Hematopoietic multipotent progenitor cell treated with erythropoietin and hydrocortisone succinate and interleukin-3 and kit ligand, for 8 days (in vitro differentiated cells): ENCODE measurements at regions not wholly inside any gene's neighbourhood (a gene's known extent, or its start where the extent isn't known, plus 50 kb on each side); places are given as distances from the start of the nearest gene placed in this dataset.
"Not testable (repeated sequence)": the region's sequence is repeated elsewhere in the genome, so short reads cannot be mapped to it uniquely, and the experiment has no call there.

Source experiments
- DNase-seq: peaks from one replicate; pipeline ENCODE4 v3.0.0-alpha.2; 2015

DNA sequence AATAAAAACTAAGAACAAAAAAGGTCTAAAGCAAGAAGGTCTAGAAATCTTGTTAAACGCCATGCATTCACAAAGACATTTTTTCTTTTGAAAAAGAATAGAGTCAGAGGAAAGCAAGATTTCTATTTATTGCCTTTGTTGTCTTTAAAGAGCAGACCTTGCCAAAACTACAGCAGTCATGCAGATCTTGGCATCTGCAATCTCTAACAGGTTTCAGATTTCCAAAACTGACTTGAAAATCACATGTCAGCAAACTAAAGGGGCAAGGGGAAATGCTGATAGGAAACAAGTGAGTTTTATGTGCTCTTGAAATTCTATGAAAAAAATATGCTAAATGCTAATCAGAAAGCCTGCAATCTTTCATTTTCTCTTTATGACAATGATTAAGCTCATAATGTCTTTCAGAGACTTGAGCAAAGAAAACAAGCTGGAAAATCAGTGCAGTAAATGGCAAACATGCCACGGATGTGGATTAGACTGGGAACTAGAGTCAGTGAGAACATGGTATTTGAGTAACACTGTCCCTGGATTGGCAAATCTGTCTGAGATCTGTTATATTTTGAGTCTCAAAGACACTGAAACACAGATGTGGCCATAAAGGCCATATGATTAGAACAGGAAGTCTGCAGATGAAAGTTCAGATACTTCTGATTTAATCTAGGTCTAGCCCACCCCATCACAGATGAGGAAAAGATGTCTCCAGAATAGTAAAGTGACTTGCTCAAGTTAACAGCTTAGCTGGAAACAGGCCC, 361.4 kb upstream of the RPS23 start:
- no peak for DNase-seq

DNA sequence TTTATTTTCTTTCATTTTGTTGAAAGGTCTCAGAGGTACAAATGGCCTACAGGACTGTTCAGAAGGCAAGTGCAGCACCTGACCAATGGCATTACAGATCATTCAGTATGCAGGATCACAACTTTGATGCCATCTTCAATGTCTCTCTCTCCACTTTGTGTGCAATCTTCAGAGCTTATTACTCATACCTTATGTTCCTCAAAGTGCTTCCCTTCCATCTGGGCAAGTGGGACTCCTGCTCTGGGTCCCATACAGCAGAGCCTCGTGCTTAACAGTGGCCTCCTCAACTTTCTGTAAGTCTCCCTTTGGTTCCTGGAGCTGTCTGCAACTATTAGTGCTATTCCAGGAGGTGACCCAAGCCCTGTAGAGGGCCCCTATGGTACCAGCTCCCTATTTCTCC, 358.4 kb upstream of the RPS23 start:
- no peak for DNase-seq

DNA sequence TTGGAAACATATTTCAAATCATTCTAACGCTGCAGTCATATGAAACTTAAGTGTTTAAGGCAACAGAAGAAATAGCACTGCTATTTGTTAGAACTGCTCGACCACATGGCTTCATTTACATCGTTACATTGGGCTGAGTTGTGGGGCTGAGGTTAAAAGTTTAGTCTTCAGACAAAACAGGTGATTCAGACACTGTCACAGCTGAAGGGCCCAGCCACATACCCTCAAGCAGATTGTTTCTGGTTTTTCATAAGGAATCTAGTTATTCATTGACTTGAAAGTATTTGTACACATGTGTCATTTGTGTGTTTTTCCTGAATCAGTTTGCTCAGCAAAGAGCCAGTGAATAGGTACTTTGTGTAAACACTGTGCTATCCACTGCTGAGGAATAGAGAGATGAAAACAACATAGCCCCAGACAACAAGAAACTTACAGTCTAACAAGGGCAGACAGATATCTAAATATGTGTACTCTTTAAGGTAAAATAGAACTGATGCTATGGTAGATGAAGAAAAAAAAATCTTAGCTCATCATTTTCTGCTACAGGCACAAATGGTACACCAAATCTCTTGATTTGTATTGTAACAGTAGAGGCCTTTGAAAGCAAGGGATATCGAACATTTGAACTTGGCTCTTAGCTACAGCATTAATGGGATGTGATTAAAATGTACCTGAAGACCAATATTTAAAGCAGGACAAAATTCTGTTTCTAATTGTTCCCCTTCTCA, 357.6 kb upstream of the RPS23 start:
- DNase-seq, result no peak

DNA sequence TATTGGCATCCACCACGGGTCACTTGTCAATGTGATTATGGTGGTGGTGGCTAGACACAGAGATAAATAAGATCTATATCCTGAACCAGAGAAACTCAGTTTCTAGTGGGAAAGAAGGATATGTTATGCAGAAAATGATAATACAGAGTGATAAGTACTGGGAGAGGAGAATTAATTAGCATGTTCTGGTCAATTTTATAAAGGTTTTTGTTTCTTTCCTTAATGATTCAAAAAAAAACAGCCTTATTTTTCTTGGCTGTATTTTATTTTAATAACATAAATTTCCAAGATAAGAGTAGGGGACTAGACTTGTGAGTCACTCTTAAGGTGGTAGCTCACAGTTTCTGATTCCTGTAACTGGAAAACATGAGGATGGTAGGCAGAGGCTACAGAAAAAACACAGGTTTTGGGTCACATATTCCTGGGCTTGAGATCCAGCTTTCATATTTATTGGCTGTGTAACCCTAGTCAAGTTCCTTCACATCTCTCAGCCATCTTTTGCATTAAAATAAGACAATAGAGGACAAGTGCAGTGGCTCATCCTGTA, 350.3 kb upstream of the RPS23 start:
- no peak for DNase-seq

DNA sequence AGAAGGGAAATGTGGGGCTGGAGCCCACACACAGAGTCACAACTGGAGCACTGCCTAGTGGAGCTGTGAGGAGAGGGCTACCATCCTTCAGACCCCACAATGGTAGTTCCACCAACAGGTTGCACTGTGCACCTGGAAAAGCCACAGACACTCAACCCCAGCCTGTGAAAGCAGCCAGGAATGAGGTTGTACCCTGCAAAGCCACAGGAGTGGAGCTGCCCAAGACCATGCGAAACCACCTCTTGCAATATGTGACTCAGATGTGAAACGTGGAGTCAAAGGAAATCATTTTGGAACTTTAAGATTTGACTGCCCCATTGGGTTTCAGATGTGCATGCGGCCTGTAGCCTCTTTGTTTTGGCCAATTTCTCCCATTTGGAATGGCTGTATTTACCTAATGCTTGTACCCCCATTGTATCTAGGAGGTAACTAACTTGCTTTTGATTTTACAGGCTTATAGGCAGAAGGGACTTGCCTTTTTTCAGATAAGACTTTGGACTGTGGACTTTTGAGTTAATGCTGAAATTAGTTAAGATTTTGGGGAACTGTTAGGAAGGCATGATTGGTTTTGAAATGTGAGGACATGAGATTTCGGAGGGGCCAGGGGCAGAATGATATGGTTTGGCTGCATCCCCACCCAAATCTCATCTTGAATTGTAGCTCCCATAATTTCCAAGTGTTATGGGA, 348.9 kb upstream of the RPS23 start:
- DNase-seq, result not testable (repeated sequence)

DNA sequence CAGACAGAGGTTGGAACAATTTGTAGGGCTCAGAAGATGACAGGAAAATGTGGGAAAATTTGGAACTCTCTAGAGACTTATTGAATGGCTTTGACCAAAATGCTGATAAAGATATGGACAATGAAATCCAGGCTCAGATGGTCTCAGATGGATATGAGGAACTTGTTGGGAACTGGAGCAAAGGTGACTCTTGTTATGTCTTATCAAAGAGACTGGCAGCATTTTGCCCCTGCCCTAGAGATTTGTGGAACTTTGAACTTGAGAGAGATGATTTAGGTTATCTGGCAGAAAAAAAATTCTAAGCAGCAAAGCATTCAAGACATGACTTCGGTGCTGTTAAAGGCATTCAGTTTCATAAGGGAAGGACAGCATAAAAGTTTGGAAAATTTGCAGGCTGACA, 347.9 kb upstream of the RPS23 start:
- DNase-seq, result not testable (repeated sequence)

DNA sequence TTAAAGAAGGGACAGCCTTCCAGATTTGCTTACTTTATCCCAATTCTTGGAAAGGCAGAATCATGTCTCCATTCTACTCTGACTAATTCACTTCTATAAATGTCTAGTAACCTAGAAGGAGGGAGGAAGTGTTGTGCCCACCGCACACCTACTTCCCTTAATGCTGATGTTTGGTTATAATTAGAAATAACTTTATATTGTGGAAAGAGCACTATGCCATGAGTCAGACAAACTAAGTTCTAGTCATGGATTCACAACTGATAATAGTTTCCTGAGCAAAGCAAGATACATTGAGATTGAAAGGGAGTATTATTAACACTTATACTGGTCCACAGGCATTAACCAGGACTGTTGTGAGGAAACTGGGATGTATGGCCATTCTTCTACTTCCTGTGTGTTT, 345.9 kb upstream of the RPS23 start:
- no peak for DNase-seq

DNA sequence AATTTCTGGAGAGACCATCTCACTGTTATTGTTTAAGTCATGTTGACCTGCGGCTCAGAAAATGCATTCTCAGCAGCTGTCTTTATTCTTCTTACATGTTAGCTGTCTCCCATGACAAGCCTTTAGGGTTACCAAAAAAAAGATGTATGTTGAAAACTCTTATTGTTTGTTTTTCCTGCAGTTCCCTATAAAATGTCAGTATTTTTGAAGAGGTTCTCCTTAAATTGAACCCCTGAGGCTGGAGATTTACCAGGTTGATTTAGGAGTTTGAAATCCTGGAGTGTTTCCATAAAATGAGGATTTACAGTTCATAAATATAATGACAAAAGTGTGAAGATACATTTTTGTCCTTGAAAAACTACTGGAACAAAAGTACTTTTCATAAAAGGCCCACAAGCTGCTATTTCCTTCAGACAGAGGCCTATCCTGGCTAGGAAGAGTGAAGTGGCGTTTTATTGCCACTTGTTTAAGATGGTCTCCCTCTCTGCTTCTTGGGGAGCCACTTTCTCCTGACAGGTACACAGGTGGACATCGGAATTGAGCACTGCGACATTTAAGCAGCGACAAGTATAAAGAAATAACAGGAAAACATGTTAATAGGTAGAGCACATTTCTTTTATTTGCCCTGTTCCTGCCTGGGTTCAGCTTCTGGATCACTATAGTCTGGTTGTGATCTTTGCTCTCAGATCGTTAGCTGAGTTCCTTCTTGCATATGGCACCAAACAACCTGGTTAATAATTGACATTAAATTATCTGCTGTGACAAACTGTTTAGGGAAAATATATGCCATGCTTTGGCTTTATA, 344.8 kb upstream of the RPS23 start:
- DNase-seq, result no peak

DNA sequence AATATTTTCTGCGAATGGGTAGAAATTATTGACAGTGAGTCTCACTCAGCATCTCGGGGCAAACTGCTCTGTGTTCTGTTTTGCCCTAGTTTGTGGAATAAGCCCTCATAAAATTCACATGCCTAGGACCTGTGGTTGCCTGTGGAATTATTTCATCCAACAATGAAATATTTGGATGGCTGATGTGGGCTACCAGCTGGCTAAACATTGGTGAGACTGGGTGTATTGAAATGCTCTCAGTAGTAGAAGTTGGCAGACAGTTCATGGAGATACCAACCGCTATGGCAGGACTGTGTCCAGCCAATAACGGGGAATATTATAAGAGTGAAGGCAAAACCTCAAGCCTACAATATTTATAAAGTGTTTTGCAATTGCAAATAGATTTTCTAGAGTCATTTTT, 344.1 kb upstream of the RPS23 start:
- no peak for DNase-seq

DNA sequence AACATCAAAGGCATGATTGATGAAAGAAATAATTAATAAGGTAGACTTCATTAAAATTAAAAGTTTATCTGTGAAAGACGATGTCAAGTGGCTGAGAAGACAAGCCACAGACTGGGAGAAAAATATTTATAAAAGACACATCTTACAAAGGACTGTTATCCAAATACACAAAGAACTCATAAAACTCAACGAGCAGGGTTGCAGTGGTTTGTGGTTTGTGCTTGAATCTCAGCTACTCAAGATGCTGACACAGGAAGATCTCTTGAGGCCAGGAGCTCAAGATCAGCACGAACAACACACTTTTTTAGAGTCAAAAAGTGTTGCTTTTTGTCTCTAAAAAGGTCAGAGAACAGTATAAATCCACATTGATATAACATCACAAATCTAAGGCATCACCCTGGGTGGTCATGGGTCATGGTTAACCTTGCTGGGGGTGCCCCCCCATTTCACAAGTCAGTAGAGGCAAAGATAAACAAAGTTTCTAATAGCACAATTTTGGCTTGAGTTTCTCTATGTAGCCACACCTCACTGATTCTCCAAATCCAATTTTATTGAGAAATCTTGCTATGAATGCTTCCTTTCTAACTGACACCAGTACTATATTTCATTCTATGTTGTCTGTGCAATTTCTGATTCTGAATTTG, 342.9 kb upstream of the RPS23 start:
- no peak for DNase-seq

DNA sequence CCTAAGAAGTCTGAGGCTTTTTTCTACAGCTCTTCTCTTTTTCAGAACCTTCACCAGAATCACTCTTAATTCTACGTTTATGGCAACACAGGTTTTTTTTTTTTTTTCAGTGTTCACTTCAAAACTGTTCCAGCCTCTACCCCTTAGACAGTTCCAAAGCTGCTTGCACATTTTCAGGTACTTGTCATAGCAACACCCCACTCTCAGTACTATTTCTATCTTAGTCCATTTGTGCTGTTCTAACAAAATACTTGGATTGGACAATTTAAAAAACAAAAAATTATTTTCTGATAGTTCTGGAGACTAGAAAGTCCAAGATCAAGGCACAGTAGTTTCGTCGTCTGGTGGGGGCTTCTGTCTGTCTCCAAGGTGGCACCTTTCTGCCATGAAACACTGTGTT, 340.9 kb upstream of the RPS23 start:
- DNase-seq, result no peak

DNA sequence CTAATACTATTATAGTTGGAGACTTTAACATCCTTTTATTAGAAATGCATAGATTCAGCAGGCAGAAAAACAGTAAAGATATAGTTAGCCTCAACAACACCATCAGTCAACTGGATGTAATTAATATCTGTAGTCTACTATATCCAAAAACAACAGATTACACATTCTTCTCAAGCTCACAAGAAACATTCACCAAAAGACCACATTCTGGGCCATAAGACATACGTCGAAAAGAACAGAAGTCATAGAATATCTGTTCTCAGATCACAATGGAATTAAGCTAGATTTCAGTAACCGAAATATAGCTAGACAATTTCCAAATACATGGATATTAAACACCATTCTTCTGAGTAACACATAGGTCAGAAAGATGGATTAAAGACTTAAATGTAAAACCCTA, 336.6 kb upstream of the RPS23 start:
- DNase-seq, result no peak

DNA sequence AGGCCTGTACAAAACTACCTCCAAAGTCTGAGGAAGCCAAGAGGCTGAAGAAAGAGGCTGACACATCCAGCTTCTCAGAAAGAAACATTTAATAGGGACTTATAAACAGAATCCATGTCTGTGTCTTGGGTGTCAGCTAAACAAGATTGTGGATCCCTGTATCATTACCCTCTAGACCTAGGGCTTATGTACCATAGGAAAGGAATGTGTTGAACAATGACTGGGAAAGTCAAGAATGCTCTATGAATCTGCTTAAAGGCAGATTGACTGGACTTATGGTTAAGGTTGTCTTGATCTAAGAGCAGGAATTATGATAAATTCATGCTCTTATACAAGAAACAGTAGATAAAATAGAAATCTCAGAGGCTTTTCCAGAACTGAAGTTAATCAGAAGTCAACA, 335.7 kb upstream of the RPS23 start:
- DNase-seq, result no peak

DNA sequence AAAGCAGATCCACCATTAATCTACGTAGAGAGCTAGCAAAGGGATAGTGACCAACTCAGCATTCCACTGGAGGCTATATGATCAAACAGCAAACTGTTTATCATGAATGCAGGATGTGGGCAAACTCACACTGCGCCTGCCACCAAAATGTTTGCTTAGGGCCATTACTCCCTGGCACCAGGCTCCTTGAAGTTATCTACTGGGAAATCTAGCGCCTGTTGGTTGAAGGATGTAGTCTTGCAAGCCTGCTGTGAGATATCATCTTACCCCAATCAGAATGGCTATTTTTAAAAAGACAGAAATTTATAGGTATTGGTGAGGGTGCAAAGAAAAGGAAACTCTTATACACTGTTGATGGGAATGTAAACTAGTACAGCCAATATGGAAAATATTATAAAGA, 332.5 kb upstream of the RPS23 start:
- no peak for DNase-seq

DNA sequence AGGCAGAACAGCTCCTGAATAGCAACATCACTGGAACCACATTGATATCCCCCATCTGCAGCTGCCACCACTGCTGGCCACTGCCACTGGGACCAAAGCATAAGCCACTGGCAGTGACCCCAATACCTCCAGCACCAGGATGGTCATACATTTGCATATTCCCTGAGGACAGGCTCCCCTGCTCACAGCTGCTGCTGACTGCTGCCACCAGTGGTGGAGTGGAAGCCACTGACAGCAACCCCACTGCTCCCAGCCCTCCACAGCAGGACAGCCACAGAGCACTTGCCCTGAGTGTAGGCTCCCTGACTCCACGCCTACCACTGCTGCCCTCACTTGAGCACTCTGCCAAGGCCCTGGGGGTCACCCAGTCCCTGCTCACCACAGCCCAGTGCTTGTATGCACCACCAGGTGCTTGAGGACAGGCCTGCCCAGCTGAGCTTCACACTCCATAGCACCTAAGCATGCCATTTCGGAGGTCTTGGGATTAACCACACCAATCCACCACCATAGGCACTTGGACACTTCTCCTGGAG, 327.4 kb upstream of the RPS23 start:
- DNase-seq, result no peak

DNA sequence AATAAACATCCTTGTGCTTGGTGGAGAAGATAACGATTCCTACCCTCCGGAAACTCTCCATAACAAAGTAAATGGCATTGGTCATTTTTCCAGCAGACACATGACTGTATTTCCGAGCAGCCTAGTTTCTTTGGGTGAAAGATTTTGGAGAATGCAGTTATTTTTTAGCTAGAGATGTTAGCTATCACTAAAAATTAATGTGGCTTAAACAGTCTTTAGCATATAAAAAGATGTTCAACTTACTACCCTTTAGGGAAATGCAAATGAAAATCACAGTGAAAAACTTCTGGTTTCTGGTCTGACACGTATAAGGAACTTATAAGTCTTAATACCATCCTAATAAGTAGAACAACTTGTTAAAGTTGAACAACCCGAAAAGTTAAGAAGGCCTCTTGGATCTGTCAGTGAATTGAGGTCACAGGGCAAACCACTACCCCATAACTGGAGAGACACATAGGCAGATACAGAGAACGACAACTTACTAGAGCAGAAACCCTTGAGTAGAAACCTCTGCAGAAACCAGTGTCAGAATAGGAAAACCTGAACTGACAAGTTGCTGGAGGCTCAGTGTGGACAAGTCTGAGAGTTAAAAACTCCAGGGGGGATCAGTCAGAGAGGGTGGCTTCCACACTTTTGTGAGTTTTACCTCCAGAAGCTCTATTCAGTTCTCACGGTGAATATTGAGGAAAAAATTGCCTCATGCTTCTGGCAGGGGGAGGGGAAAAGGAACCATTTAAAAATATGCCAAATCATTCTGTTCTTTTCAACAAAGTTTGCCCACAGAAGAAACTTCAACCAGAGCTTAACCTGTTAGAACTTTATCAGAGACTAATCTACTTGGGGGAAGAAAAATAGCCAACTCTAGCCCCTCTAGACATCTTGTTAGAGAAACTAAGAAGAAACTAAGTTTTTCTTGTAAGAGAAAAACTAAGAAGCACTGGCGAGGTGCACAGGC, 325.2 kb upstream of the RPS23 start:
- no peak for DNase-seq

DNA sequence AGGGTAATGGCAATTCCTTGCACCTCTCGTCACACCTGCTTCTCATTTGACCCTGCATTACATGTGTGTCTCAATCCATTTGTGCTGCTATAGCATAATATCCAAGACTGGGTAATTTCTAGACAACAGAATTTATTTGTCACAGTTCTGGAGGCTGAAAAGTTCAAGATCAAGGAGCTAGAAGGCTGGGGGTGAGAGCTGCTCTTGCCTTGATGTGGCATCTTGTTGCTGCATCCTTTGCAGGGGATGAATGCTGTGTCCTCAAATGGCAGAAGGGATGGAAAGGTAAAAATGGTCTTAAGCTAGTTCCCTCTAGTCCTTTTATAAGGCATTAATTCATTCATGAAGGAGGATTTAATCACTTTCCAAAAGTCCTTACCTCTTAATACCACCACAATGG, 323.7 kb upstream of the RPS23 start:
- no peak for DNase-seq

DNA sequence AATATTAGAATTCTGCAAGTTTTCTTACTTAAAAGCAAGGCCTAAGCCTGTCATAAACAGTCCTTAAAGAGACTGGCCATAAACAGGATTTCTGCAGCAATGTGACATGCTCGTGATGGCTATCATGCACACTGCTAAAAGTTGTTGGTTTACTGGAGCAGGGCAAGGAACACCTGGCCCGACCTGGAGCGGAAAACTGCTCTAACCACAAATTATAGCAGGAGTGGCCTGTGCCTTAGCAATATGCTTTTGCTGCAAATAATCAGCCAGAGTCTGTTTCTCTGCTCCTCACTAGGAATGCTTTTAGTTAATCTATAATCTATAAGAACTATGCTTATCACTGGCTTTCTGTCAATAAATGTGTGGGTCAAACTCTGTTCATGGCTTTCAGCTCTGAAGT, 322.9 kb upstream of the RPS23 start:
- DNase-seq, result no peak

DNA sequence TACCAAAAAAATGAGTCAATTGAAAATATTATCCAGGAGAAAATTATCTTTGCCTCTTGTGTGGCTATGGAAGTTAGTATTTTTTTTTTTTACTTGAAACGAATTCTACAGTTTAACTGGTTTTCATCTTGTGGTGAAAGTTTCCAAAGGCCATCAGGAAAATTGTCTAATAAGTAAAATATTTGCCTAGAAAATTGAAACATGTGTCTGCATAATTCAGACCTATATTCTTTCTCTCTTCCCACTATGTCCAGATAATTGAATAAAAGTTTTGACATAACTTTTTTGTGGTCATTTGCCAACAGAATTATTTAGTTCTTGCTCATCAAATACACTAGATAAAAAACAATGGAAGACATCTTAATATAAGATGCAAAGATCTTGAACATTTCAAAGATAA, 321.5 kb upstream of the RPS23 start:
- DNase-seq, result no peak

DNA sequence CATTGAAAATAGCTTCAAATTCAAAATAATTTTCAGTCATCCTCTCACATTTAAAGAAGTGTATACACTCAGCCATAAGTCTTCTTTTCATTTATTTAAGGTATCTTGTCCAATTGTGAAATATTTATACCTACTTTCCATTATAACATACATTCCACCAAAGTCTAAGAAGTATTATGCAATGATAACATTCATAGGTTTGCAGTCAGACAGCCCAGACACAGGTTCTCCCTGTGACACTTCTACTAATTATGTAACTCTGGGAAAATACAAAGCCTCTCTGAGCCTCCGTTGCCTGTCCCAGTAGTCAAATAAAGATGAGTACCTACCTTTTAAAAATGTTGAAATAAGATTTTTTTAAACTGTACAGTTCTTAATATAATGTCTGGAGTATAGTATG, 320.9 kb upstream of the RPS23 start:
- no peak for DNase-seq

DNA sequence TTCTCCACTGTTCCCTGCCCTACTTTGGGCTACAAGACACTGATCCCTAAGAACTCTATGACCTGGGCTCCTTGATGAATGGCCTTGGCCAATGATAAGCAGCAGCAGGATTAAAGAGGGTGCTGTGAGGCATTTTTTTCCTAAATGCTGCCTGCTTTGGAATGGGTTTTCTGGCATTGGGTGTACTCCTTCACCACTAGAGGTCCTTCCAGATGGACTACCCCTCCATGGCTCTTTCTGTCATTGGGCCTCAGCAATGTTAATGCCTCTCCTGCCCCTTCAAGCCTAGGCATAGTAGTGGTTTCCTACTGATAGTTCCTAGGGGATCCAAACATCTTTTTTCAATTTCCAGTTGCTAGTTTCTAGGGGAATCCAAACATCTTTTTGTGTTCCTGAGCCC, 319.3 kb upstream of the RPS23 start:
- no peak for DNase-seq
